ENCODE measurements at regions not wholly inside any gene's neighbourhood (a gene's known extent, or its start where the extent isn't known, plus 50 kb on each side); places are given as distances from the start of the nearest gene placed in this dataset.

- H3K27ac ChIP-seq: no peak overlapping the region
These were observed 221.1 kb downstream of the INSIG2 start for GRCh38 chr2:118309257-118309945.

GRCh38 chr2:118307864-118308263 lies 219.6 kb downstream of the INSIG2 start:
- no peaks in the 10 kb centered on the region for H3K27me3 ChIP-seq
- DNase-seq (ENCODE audit: low read depth in 1 of 2, low spot score in 1 of 2): no peak
- H3K27ac ChIP-seq: no peak overlapping the region
- no peaks in the 10 kb centered on the region for H3K9me3 ChIP-seq (ENCODE audit: low read depth)
- no peak for TF ChIP-seq CTCF (IDR thresholded peaks at IDR 0.05; ENCODE audit: low read depth, low read length)
- no peak overlapping the region for H3K4me3 ChIP-seq
- H3K4me1 ChIP-seq (ENCODE audit: low read depth): no peaks in the 10 kb centered on the region
- no peaks in the 10 kb centered on the region for H3K36me3 ChIP-seq

More at GRCh38 chr2:118309257-118309945, 221.1 kb downstream of the INSIG2 start:
- Histone ChIP-seq H3K4me1 (ENCODE audit: low read depth) (no peaks in the 10 kb centered on the region), H3K9me3 (ENCODE audit: low read depth) (no peaks in the 10 kb centered on the region), H3K4me3 (peak overlapping the region; percentile 47), H3K36me3 (no peaks in the 10 kb centered on the region), H3K27me3 (no peaks in the 10 kb centered on the region)
- DNase-seq (ENCODE audit: low read depth in 1 of 2, low spot score in 1 of 2): peak in 1 of 2 donors; percentile 24
- TF ChIP-seq CTCF (IDR thresholded peaks at IDR 0.05; ENCODE audit: low read depth, low read length): no peak

GRCh38 chr2:118301248-118301647 lies 213.0 kb downstream of the INSIG2 start:
- H3K9me3 ChIP-seq (ENCODE audit: low read depth): no peaks in the 10 kb centered on the region
- no peak overlapping the region for H3K4me3 ChIP-seq
- H3K36me3 ChIP-seq: no peaks in the 10 kb centered on the region
- no peak for TF ChIP-seq CTCF (IDR thresholded peaks at IDR 0.05; ENCODE audit: low read depth, low read length)
- no peak overlapping the region for H3K27ac ChIP-seq
- H3K27me3 ChIP-seq: no peaks in the 10 kb centered on the region
- no peak for DNase-seq (ENCODE audit: low read depth in 1 of 2, low spot score in 1 of 2)
- no peaks in the 10 kb centered on the region for H3K4me1 ChIP-seq (ENCODE audit: low read depth)

GRCh38 chr2:118300832-118301231 lies 212.6 kb downstream of the INSIG2 start:
- H3K36me3 ChIP-seq: no peaks in the 10 kb centered on the region
- no peak overlapping the region for H3K4me3 ChIP-seq
- no peaks in the 10 kb centered on the region for H3K4me1 ChIP-seq (ENCODE audit: low read depth)
- H3K9me3 ChIP-seq (ENCODE audit: low read depth): no peaks in the 10 kb centered on the region
- TF ChIP-seq CTCF (IDR thresholded peaks at IDR 0.05; ENCODE audit: low read depth, low read length): no peak
- DNase-seq (ENCODE audit: low read depth in 1 of 2, low spot score in 1 of 2): no peak
- H3K27ac ChIP-seq: no peak overlapping the region
- H3K27me3 ChIP-seq: no peaks in the 10 kb centered on the region

- no peak for TF ChIP-seq CTCF (IDR thresholded peaks at IDR 0.05; ENCODE audit: low read depth, low read length)
- Histone ChIP-seq H3K4me1 (ENCODE audit: low read depth) (no peaks in the 10 kb centered on the region), H3K4me3 (no peak overlapping the region), H3K27me3 (no peaks in the 10 kb centered on the region), H3K36me3 (no peaks in the 10 kb centered on the region), H3K9me3 (ENCODE audit: low read depth) (no peaks in the 10 kb centered on the region), H3K27ac (no peak overlapping the region)
- DNase-seq (ENCODE audit: low read depth in 1 of 2, low spot score in 1 of 2): no peak
These were observed 208.4 kb downstream of the INSIG2 start for GRCh38 chr2:118296663-118297062.
